PFSK-1 (cell line): ENCODE measurements at regions not wholly inside any gene's neighbourhood (a gene's known extent, or its start where the extent isn't known, plus 50 kb on each side); places are given as distances from the start of the nearest gene placed in this dataset.

Experiments
- FOXP2 ChIP-seq: optimal IDR thresholded peaks from 2 replicates; pipeline ENCODE3; 2011; ENCODE audit warnings: borderline replicate concordance, control low read depth, inconsistent platforms; ENCODE audit not compliant: insufficient read depth; ENCODE audit errors: extremely low read length, extremely low read depth
- POLR2AphosphoS5 ChIP-seq: IDR thresholded peaks from 2 replicates; pipeline ENCODE4 v1.6.1; 2012; ENCODE audit warnings: low read depth, mild to moderate bottlenecking, control low read depth, low read length, moderate library complexity
- SIN3A ChIP-seq: IDR thresholded peaks from 2 replicates; pipeline ENCODE4 v1.6.1; 2012; ENCODE audit warnings: mild to moderate bottlenecking, low read length, moderate library complexity, borderline replicate concordance; ENCODE audit not compliant: insufficient read depth
- TAF1 ChIP-seq: IDR thresholded peaks from 2 replicates; pipeline ENCODE4 v1.6.1; 2012; ENCODE audit warnings: low read length, control low read depth, borderline replicate concordance; ENCODE audit not compliant: insufficient read depth
- TF ChIP-seq, protein P1 (sequence below), 2 experiments: IDR thresholded peaks; 2 replicates each; pipeline versions ENCODE4 v1.6.1 to v1.8.0; 2011 to 2012; ENCODE audit warnings: low read depth in 2 of 2, low read length in 2 of 2, control low read depth in 1 of 2, inconsistent platforms in 1 of 2, mild to moderate bottlenecking in 1 of 2, moderate library complexity in 1 of 2; ENCODE audit not compliant: insufficient read depth in 1 of 2

- TF ChIP-seq SIN3A (no peak), TAF1 (no peak), POLR2AphosphoS5 (no peak), FOXP2 (no peak)
- TF ChIP-seq, protein P1, sequence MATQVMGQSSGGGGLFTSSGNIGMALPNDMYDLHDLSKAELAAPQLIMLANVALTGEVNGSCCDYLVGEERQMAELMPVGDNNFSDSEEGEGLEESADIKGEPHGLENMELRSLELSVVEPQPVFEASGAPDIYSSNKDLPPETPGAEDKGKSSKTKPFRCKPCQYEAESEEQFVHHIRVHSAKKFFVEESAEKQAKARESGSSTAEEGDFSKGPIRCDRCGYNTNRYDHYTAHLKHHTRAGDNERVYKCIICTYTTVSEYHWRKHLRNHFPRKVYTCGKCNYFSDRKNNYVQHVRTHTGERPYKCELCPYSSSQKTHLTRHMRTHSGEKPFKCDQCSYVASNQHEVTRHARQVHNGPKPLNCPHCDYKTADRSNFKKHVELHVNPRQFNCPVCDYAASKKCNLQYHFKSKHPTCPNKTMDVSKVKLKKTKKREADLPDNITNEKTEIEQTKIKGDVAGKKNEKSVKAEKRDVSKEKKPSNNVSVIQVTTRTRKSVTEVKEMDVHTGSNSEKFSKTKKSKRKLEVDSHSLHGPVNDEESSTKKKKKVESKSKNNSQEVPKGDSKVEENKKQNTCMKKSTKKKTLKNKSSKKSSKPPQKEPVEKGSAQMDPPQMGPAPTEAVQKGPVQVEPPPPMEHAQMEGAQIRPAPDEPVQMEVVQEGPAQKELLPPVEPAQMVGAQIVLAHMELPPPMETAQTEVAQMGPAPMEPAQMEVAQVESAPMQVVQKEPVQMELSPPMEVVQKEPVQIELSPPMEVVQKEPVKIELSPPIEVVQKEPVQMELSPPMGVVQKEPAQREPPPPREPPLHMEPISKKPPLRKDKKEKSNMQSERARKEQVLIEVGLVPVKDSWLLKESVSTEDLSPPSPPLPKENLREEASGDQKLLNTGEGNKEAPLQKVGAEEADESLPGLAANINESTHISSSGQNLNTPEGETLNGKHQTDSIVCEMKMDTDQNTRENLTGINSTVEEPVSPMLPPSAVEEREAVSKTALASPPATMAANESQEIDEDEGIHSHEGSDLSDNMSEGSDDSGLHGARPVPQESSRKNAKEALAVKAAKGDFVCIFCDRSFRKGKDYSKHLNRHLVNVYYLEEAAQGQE (IDR thresholded peaks at IDR 0.05; ENCODE audit: insufficient read depth in 1 of 2, low read depth in 2 of 2, low read length in 2 of 2) = no peak
Observed at GRCh38 chr16:9568261-9568660, 476.8 kb downstream of the HAPSTR1 start.

DNA sequence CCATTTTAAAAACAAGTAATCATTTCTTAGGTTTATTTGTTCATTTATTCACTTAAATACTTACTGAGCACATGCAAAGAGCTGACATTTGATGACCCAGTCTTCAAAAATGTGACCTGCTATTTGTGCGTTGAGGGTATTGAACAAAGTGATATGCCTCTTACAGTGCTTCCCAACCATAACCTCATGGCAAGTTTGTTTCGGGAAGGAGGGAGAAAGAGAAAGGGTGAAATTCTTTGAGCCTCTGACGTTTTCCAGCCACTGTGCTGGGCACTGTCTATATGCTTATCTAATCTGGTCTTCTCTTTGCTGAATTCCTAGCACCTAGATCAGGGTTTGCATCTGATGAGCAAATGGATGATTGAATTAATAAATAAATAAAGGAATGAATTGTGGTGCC, 479.1 kb downstream of the HAPSTR1 start:
- TF ChIP-seq FOXP2 = no peak
- no peak for TF ChIP-seq POLR2AphosphoS5

DNA sequence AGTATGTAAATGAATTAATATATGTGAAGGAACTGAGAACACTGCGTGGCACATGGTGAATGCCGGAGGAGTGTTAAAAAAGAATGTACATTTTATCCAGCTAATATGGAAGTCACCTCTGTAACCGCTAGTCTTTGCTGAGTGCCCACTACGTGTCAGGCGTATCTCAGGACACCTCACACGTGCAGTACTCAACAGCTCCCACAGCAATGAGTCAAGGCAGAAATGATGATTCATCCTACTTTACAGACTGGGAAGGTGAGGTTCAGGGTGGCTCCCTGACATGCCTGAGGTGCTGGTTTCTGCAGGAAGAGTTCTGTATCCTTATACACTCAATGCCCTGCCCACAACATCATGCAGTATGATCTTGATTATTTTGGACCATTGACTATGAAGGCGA, 487.0 kb downstream of the HAPSTR1 start:
- TF ChIP-seq TAF1 = no peak
- TF ChIP-seq SIN3A = no peak
- TF ChIP-seq, protein P1 (IDR thresholded peaks at IDR 0.05; ENCODE audit: insufficient read depth in 1 of 2, low read depth in 2 of 2, low read length in 2 of 2) = no peak

- TF ChIP-seq TAF1 = no peak
- TF ChIP-seq, protein P1 (IDR thresholded peaks at IDR 0.05; ENCODE audit: insufficient read depth in 1 of 2, low read depth in 2 of 2, low read length in 2 of 2) = no peak
- no peak for TF ChIP-seq SIN3A
Observed at GRCh38 chr16:9580025-9580424, 488.6 kb downstream of the HAPSTR1 start.

GRCh38 chr16:9593440-9593839, 502.0 kb downstream of the HAPSTR1 start:
- TF ChIP-seq FOXP2 = no peak
- no peak for TF ChIP-seq SIN3A
- no peak for TF ChIP-seq POLR2AphosphoS5
- TF ChIP-seq, protein P1 (IDR thresholded peaks at IDR 0.05; ENCODE audit: insufficient read depth in 1 of 2, low read depth in 2 of 2, low read length in 2 of 2) = no peak
- no peak for TF ChIP-seq TAF1
